Endothelial cell of umbilical vein (primary cell): ENCODE measurements at regions not wholly inside any gene's neighbourhood (a gene's known extent, or its start where the extent isn't known, plus 50 kb on each side); places are given as distances from the start of the nearest gene placed in this dataset.

ENCODE experiments used
- BruUV-seq: library from RNA; stranded (reverse); fragments of 400-500 nt; replicated peaks from 2 replicates; lab custom pipeline; 2021; lab: Mats Ljungman, UMichigan
- CTCF ChIA-PET: fragments of 300-600, 350-600 bp; sonication (Branson Sonifier 250); formaldehyde crosslinking; loops from one replicate; lab custom pipeline; 2021; ENCODE audit warnings: antibody characterized with exemption, inconsistent platforms; lab: Charles Lee
- POLR2A ChIA-PET: fragments of 300-600, 350-600 bp; sonication (Branson Sonifier 250); formaldehyde crosslinking; loops from one replicate; lab custom pipeline; 2021; ENCODE audit warnings: antibody characterized with exemption, inconsistent platforms; lab: Charles Lee
- DNase-seq: peaks from one replicate; pipeline ENCODE4 v3.0.0-alpha.2; 2011; ENCODE audit warnings: low read depth, low spot score
- FAIRE-seq: peaks from 2 replicates; lab custom pipeline; 2011; peaks lifted over from hg19 to GRCh38; lab: Jason Lieb, UNC
- H2AFZ ChIP-seq: 2 replicates; pipeline ENCODE4 v1.6.0; 2012; ENCODE audit warnings: low read depth, low read length, control low read depth, inconsistent platforms
- H3K27ac ChIP-seq: 2 replicates; pipeline ENCODE4 v1.5.1; 2011; ENCODE audit warnings: low read depth, mild to moderate bottlenecking, control low read depth, low read length, moderate library complexity; ENCODE audit not compliant: insufficient read depth
- H3K27me3 ChIP-seq, 2 experiments: 2 replicates each; pipeline versions ENCODE4 v1.6.0 to v1.6.1; 2011; ENCODE audit warnings: low read length in 2 of 2, mixed read lengths in 1 of 2; ENCODE audit not compliant: control insufficient read depth in 2 of 2, insufficient read depth in 2 of 2
- H3K36me3 ChIP-seq, 2 experiments: 2 replicates in 1 of 2; 3 replicates in 1 of 2; pipeline ENCODE4 v1.5.1; 2011; ENCODE audit warnings: low read length in 2 of 2, mild to moderate bottlenecking in 1 of 2, moderate library complexity in 1 of 2; ENCODE audit not compliant: control insufficient read depth in 2 of 2, insufficient read depth in 2 of 2; ENCODE audit errors: extremely low read depth in 1 of 2
- H3K4me1 ChIP-seq: 3 replicates; pipeline ENCODE4 v1.5.1; 2011; ENCODE audit warnings: mild to moderate bottlenecking, low read length; ENCODE audit not compliant: control insufficient read depth, insufficient read depth; ENCODE audit errors: extremely low read depth
- H3K4me2 ChIP-seq: 2 replicates; pipeline ENCODE4 v1.6.1; 2011; ENCODE audit warnings: low read length, control low read depth, mixed read lengths; ENCODE audit not compliant: insufficient read depth
- H3K4me3 ChIP-seq, 3 experiments: fragments of 200-600 bp in 1 of 3; sonication (generic), shearing (Covaris generic) in 1 of 3; replicated peaks in 1 of 3; 2 replicates each; pipeline ENCODE4 v1.5.1; 2011 to 2016; ENCODE audit warnings: control low read depth in 3 of 3, low read length in 3 of 3, mild to moderate bottlenecking in 2 of 3, inconsistent platforms in 1 of 3, low read depth in 1 of 3, moderate library complexity in 1 of 3; ENCODE audit not compliant: insufficient read depth in 1 of 3
- H3K79me2 ChIP-seq: 2 replicates; pipeline ENCODE4 v1.6.0; 2012; ENCODE audit warnings: low read length, inconsistent platforms; ENCODE audit not compliant: control insufficient read depth, insufficient read depth
- H3K9ac ChIP-seq: replicated peaks from 2 replicates; pipeline ENCODE3; 2011; ENCODE audit warnings: low read length, control low read depth; ENCODE audit not compliant: insufficient read depth; ENCODE audit errors: extremely low read depth
- H3K9me1 ChIP-seq: replicated peaks from 3 replicates; pipeline ENCODE4 v1.6.0; 2011; ENCODE audit warnings: mild to moderate bottlenecking, low read length; ENCODE audit not compliant: control insufficient read depth, insufficient read depth; ENCODE audit errors: extremely low read depth
- H3K9me3 ChIP-seq: replicated peaks from 2 replicates; pipeline ENCODE4 v1.5.1; 2012; ENCODE audit warnings: low read length, inconsistent platforms; ENCODE audit not compliant: control insufficient read depth, insufficient read depth
- H4K20me1 ChIP-seq: replicated peaks from 2 replicates; pipeline ENCODE3; 2011; ENCODE audit warnings: mild to moderate bottlenecking, low read length; ENCODE audit not compliant: control insufficient read depth, insufficient read depth; ENCODE audit errors: extremely low read depth
- EZH2 ChIP-seq: IDR thresholded peaks from 2 replicates; pipeline ENCODE4 v1.6.1; 2012; ENCODE audit warnings: borderline replicate concordance, low read depth, mild to moderate bottlenecking, moderate library complexity, low read length, inconsistent platforms; ENCODE audit not compliant: severe bottlenecking
- FOS ChIP-seq: IDR thresholded peaks from 2 replicates; pipeline ENCODE4 v1.6.1; 2011; ENCODE audit warnings: mild to moderate bottlenecking, low read length, moderate library complexity, borderline replicate concordance; ENCODE audit not compliant: insufficient read depth
- GATA2 ChIP-seq: IDR thresholded peaks from 2 replicates; pipeline ENCODE4 v1.7.0; 2011; ENCODE audit warnings: low read depth, mild to moderate bottlenecking, moderate library complexity, mixed read lengths, low read length; ENCODE audit not compliant: insufficient read length, insufficient read depth
- JUN ChIP-seq: IDR thresholded peaks from 2 replicates; pipeline ENCODE4 v1.6.1; 2011; ENCODE audit warnings: borderline replicate concordance, low read depth; ENCODE audit not compliant: insufficient read length, insufficient read depth
- MAX ChIP-seq: IDR thresholded peaks from 2 replicates; pipeline ENCODE4 v1.6.1; 2011; ENCODE audit not compliant: insufficient read depth, insufficient read length
- MYC ChIP-seq: IDR thresholded peaks from one replicate; pipeline ENCODE4 v1.6.1; 2011; ENCODE audit warnings: mild to moderate bottlenecking, low read depth, low read length
- POLR2A ChIP-seq: IDR thresholded peaks from 2 replicates; pipeline ENCODE4 v1.6.1; 2012; ENCODE audit warnings: low read depth, mild to moderate bottlenecking, control low read depth, low read length
- POLR2AphosphoS5 ChIP-seq: IDR thresholded peaks from 2 replicates; pipeline ENCODE4 v1.6.1; 2012; ENCODE audit warnings: low read depth, mild to moderate bottlenecking, control low read depth, low read length, moderate library complexity; ENCODE audit not compliant: insufficient read depth
- dilution Hi-C: fragments of 300-500 bp; cut with MboI; formaldehyde crosslinking; loops from one replicate; pipeline ENCODE4 v1.15.0; 2019; ENCODE audit warnings: low sequenced_read_pairs; ENCODE audit not compliant: extremely low pct_ligation_motif_present
- intact Hi-C: fragments of 100-400 bp; cut with micrococcal nuclease; formaldehyde crosslinking; loops from one replicate; pipeline ENCODE4 v1.10.0; 2022
- TF ChIP-seq, protein P1 (sequence below), 2 donors: IDR thresholded peaks; 1 replicate in 1 of 2; 2 replicates in 1 of 2; pipeline ENCODE4 v1.5.1; 2011; ENCODE audit warnings: low read length in 2 of 2, mild to moderate bottlenecking in 2 of 2, moderate library complexity in 2 of 2, control low read depth in 1 of 2, inconsistent platforms in 1 of 2, low read depth in 1 of 2; ENCODE audit not compliant: insufficient read depth in 1 of 2; ENCODE audit errors: extremely low read depth in 1 of 2

DNA sequence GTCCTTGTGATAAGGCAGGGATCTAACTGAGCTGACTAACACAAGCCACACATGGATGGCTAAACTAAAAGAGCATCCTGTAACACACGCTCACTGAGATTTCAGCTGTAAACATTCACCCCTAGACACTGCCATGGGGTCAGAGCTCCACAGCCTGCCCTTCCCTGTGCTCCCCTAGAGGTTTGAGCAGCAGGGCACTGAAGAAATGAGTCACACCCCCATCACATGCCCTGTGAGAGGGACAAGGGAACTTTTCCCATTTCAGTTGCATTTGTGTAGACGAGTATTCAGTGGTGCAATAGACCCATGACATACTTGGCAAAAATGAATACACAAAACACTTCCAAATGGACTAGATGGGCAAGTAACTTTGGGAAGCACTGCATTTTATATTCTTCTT, 402.4 kb upstream of the LRRTM1 start:
- H4K20me1 ChIP-seq = no peaks in the 10 kb centered on the region
- no peak for TF ChIP-seq FOS
- TF ChIP-seq, protein P1, sequence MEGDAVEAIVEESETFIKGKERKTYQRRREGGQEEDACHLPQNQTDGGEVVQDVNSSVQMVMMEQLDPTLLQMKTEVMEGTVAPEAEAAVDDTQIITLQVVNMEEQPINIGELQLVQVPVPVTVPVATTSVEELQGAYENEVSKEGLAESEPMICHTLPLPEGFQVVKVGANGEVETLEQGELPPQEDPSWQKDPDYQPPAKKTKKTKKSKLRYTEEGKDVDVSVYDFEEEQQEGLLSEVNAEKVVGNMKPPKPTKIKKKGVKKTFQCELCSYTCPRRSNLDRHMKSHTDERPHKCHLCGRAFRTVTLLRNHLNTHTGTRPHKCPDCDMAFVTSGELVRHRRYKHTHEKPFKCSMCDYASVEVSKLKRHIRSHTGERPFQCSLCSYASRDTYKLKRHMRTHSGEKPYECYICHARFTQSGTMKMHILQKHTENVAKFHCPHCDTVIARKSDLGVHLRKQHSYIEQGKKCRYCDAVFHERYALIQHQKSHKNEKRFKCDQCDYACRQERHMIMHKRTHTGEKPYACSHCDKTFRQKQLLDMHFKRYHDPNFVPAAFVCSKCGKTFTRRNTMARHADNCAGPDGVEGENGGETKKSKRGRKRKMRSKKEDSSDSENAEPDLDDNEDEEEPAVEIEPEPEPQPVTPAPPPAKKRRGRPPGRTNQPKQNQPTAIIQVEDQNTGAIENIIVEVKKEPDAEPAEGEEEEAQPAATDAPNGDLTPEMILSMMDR (IDR thresholded peaks at IDR 0.05; ENCODE audit: extremely low read depth in 1 of 2, insufficient read depth in 1 of 2, low read depth in 1 of 2, low read length in 2 of 2) = no peak
- no peak for TF ChIP-seq JUN
- no peak for TF ChIP-seq GATA2
- no peak for TF ChIP-seq POLR2A
- TF ChIP-seq MAX = no peak
- no peak for TF ChIP-seq POLR2AphosphoS5
- no peak for TF ChIP-seq EZH2
- no peak for TF ChIP-seq MYC
- no peak overlapping the region for H3K27ac ChIP-seq
- no peak for FAIRE-seq
- dilution Hi-C loops (no loop called here), intact Hi-C loops (no loop called here)
- H2AFZ ChIP-seq = no peak overlapping the region
- ChIA-PET POLR2A (no interaction called here), CTCF (no interaction called here)
- no peaks in the 10 kb centered on the region for H3K9me1 ChIP-seq
- H3K27me3 ChIP-seq = no peaks in the 10 kb centered on the region
- no peaks in the 10 kb centered on the region for H3K79me2 ChIP-seq
- H3K36me3 ChIP-seq = no peaks in the 10 kb centered on the region
- H3K9ac ChIP-seq = no peak overlapping the region
- H3K4me2 ChIP-seq = no peak overlapping the region
- DNase-seq = no peak
- BruUV-seq = no TSS peak
- no peak overlapping the region for H3K4me3 ChIP-seq
- H3K4me1 ChIP-seq = no peaks in the 10 kb centered on the region
- peaks cover 4% of the 10 kb centered on the region for H3K9me3 ChIP-seq
